Mammary epithelial cell (primary cell): ENCODE measurements at regions not wholly inside any gene's neighbourhood (a gene's known extent, or its start where the extent isn't known, plus 50 kb on each side); places are given as distances from the start of the nearest gene placed in this dataset.

Experiments used
- CTCF ChIP-seq, 2 donors: IDR thresholded peaks in 1 of 2; conservative IDR thresholded peaks in 1 of 2; 2 replicates each; pipeline ENCODE4 v1.5.1; 2011 to 2012; ENCODE audit warnings: inconsistent platforms in 2 of 2, low read length in 2 of 2, mild to moderate bottlenecking in 2 of 2, control low read depth in 1 of 2, low read depth in 1 of 2; ENCODE audit not compliant: insufficient read depth in 1 of 2; ENCODE audit errors: extremely low read depth in 1 of 2
- EZH2 ChIP-seq: IDR thresholded peaks from 2 replicates; pipeline ENCODE4 v1.6.1; 2012; ENCODE audit warnings: low read length, inconsistent platforms, borderline replicate concordance

GRCh38 chr10:111650088-111650487 lies 533.5 kb downstream of the GPAM start:
- TF ChIP-seq CTCF (conservative IDR thresholded peaks at IDR 0.05 in 1 of 2, IDR thresholded peaks at IDR 0.05 in 1 of 2; ENCODE audit: extremely low read depth in 1 of 2, insufficient read depth in 1 of 2, low read depth in 1 of 2, low read length in 2 of 2), result no peak
- no peak for TF ChIP-seq EZH2
